Endometrial microvascular endothelial cells (primary cell): ENCODE measurements at regions not wholly inside any gene's neighbourhood (a gene's known extent, or its start where the extent isn't known, plus 50 kb on each side); places are given as distances from the start of the nearest gene placed in this dataset.

Experiments used
- in situ Hi-C: cut with HindIII; loops from 2 replicates; pipeline ENCODE4 v1.10.0; 2017; ENCODE audit warnings: low sequenced_read_pairs, low pct_unique_long_range_greater_than_20kb; ENCODE audit errors: inconsistent ontology term

- in situ Hi-C loops = no loop called here
Observed at GRCh38 chr21:41673071-41673470, 93.8 kb downstream of the RIPK4 start.

DNA sequence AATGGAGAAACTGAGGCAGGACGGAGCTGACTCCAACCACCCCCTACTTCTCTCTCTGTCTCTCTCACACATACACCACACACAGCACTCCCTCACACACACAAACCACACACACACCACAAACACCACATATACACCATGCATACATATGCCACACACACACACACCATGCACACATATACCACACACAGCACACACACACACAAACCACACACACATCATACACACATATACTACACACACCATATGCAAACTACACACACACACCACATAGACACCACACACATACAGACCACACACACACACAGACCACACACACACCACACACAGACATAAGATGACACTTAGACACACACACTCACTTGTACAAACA lies 94.3 kb downstream of the RIPK4 start:
- in situ Hi-C loops = no loop called here

GRCh38 chr21:41671859-41672542 lies 94.9 kb downstream of the RIPK4 start:
- in situ Hi-C loops = no loop called here

DNA sequence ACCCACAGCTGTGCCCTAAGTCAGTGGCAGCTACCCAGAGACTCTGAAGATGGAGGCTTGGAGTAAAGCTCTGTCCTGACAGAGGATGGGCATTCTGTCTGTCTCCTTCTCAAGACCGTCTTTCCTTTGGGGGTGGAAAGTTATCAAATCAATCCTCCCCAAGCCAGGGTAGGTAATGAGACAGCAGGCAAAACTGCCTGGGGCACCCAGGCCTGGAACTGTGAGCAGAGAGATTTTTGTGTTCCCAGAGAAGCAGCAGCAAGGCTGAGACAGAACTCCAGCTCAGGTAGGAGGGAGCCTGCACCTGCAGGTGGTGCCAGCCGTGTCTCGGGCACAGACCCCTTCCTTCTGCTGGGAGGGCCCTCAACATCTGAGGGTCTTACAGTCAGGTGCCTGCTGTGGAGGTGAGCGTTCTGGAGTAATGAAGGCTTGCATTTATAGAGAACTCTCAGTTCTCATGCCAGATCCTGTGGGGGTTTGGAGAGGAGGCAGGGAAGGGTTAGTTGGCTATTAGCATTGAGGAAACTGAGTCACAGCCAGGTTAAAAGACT lies 95.6 kb downstream of the RIPK4 start:
- in situ Hi-C loops = no loop called here

GRCh38 chr21:41670056-41670805 lies 96.6 kb downstream of the RIPK4 start:
- in situ Hi-C loops = no loop called here

DNA sequence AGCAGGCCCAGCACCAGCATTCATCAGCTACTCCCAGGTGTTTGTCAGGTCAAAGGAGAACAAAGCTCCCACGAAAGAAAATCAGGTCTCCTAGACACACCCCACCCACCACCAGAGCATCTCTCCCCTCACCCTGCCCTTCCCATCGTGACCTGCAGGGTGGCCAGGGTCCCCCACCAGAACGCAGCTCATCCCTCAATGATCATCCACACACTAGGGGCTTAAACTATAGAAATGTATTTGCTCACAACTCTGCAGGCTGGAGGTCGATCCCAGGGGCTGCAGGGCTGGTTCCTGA lies 97.4 kb downstream of the RIPK4 start:
- in situ Hi-C loops = no loop called here

DNA sequence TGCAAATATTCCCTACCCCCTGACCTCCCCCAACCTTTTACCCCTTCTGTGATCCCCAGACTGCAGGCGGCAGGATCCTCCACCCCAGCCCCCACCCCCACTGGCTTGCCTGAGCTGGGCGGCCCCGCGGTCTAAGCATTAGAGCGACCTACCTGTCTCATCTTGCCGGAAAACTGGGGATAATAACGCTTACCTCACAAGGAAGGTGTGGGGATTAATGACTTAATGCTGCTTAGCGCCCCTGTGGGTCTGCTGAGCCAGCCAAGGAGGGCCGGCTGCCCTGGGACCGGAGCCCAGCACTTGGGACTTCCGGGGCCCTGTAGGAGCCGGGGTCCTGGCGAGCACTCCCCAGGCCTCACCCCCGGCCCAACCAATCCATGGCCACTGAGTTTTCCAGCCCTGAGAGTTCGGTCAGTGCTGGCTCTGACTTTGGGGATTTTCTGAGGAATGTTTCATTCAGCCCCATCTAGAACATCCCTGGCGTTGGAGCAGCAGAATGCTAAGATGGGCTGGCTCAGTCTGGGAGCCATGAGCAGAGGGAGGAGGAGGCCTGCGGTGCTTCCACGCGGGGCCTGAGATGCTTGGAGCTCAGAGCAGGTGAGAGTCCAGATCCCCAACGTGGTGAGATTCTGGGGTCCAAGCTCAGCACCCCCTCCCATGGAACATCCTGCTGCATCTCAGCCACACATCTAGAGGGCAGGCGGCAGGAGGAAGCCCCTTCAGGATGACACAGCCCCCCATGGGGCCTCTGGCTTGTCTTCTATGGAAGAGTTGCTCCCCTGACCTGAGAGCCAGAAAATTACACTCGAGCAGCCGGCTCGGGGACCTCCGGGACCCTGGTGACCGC lies 97.9 kb downstream of the RIPK4 start:
- in situ Hi-C loops = no loop called here

GRCh38 chr21:41668051-41668541 lies 98.8 kb downstream of the RIPK4 start:
- in situ Hi-C loops = no loop called here

DNA sequence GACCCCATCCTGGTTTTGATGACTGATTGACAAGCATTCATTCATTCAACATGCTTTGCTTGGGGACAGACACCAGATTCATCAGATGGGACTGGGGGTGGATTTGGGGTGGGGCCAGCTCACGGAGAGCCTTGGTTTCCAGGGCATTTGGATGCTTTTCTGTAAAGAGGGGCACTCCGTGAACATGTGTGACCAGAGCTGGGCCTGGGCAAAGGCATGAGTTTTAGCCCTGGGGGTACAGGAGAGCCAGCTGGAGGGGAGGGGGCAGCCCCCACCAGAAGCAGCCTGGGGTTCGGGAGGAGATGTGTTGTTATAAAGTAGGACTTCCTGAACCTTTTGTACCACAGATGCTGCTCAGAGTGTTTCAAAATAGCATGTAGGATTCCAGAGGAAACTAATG lies 99.7 kb downstream of the RIPK4 start:
- in situ Hi-C loops = no loop called here

DNA sequence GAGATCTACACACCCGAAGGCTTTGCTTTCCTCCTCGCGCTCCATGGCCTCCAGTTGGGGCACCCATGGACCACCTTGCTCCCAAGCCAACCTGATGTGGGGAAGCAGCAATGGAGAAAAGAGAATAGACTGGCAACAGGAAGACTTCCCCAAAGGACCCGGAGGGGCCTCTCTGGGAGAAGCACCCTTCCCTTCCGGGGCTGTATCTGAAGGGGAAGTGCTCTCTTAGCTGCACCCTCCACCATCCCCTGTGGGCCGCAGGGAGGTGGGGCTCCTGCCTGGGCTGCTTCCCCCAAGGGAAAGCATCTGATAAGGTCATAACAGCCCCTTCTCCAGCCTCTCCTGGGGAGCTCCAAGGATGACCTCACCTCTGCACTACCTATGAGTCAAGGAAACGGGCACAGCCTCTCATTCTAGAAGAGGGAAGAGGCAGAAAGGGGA lies 100.2 kb downstream of the RIPK4 start:
- in situ Hi-C loops = no loop called here

DNA sequence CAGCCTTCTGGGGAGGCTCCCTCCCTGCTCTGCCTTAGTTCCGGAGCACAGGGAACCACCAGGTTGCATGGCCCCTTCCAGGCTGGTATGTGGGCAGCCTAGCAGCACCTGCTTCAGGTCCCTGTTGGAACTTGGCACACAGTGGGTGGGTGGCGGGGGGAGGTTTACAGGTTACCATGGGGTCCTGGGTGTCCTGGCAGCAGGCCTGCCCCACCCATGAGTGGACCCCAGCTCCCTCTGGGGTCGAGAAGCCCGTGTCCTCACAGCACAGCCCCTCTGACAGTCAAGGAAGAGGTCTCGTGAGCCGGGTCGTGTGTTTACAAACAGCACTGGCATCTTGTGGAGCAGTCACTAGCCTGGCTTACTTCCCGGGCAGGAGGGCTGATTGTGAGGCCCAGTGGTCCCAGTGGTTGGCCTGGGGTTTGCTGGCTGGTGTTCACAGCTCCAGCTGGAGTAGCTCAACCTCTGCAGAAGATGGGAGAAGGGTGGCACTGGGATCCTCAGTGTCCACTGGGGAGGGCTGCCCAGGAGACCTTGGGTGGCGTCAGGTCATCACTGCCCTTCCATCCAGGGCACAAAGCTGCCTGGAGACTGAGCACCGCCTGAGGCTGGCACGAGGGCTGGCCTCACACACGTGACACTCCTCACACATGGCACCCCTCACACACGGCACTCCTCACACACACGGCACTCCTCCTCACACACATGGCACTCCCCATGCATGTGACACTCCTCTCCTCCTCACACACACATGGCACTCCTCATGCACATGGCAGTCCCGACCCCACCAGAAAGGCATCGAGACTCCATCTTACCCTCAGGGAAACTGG lies 100.9 kb downstream of the RIPK4 start:
- in situ Hi-C loops = no loop called here

- in situ Hi-C loops = no loop called here
Observed at GRCh38 chr21:41664881-41665765, 101.7 kb downstream of the RIPK4 start.

GRCh38 chr21:41663805-41664788 lies 102.8 kb downstream of the RIPK4 start:
- in situ Hi-C loops = no loop called here

DNA sequence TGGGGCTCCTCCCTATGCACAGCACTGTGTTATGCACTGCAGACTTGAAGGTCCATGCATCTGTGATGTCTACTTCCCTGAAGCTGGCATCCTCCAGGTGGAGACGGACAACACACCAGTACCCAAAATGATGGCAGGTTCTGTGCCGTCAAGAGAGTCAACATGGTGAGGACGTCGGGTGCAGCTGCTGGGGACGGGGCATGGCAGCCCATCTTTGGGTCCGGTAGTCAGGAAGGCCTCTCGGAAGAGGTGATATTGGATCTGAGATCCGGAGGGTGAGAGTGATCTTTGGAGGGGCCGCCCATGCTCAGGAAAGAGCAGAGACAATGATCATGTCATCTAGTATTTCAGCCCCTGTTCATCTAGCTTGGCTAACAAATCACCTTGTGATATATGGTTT lies 104.1 kb downstream of the RIPK4 start:
- in situ Hi-C loops = no loop called here

DNA sequence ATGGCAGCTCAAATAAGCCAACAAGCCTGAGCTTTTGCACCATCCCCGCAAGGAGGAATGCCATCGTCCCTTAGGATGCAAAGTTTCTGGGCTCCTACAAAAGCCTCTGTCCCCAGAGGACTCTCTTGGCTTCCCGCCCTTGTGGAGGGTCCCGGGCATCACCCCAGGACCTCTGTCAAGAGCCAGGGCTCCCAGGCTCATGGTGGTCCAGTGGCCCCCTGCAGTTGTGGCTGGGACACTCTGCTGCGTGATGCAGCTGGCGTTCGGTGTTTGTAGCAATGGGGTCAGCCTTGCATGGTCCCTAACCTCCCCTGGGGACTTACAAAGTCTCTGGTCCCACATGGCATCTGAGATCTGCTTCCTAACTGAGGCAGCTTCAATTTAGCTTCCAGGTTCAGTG lies 104.7 kb downstream of the RIPK4 start:
- in situ Hi-C loops = no loop called here

DNA sequence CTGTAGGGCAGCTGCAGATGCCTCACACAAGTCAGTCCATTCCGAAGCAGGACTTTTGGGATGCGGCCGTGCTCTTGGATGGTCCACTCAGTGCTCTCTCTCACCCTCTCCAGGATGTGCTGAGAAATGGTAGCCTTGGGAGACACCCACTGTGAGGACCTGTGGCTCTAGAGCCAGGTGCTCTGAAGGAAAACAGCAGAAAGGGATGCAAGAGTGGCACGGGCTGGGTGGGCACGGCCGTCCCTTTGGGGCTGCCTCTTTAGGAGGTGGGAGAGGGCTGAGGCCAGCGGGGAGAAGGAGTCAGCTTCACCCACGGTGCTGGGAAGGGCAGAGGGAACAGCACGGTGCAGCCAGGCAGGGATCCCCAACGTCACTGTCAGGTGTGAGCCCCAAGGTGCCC lies 106.1 kb downstream of the RIPK4 start:
- in situ Hi-C loops = no loop called here
